ENCODE measurements at regions not wholly inside any gene's neighbourhood (a gene's known extent, or its start where the extent isn't known, plus 50 kb on each side); places are given as distances from the start of the nearest gene placed in this dataset.

GRCh38 chrX:82070948-82071347, 869.0 kb downstream of the SH3BGRL start:
- TF ChIP-seq CTCF (conservative IDR thresholded peaks at IDR 0.05; ENCODE audit: low read depth, low read length) (no peak), EZH2 (IDR thresholded peaks at IDR 0.05; ENCODE audit: borderline replicate concordance, low read depth, low read length, poor library complexity, severe bottlenecking) (no peak)
